ENCODE measurements at regions not wholly inside any gene's neighbourhood (a gene's known extent, or its start where the extent isn't known, plus 50 kb on each side); places are given as distances from the start of the nearest gene placed in this dataset.

GRCh38 chr16:87044829-87045228, 272.4 kb downstream of the C16orf95 start:
- TF ChIP-seq EZH2 (IDR thresholded peaks at IDR 0.05; ENCODE audit: insufficient read depth, poor library complexity, severe bottlenecking): no peak
- no peak for TF ChIP-seq EZH2phosphoT487 (IDR thresholded peaks at IDR 0.05; ENCODE audit: insufficient read depth, low read depth)
- Histone ChIP-seq H3K9me2 (ENCODE audit: insufficient read depth) (no peaks in the 10 kb centered on the region), H2AFZ (no peak overlapping the region), H3K36me3 (ENCODE audit: low read depth) (no peaks in the 10 kb centered on the region), H3K4me1 (ENCODE audit: insufficient read depth) (no peaks in the 10 kb centered on the region), H3K9me3 (ENCODE audit: low read depth) (no peaks in the 10 kb centered on the region), H3K9ac (no peak overlapping the region), H4K20me1 (ENCODE audit: insufficient read depth) (no peaks in the 10 kb centered on the region), H3F3A (ENCODE audit: insufficient read depth) (no peaks in the 10 kb centered on the region), H3K27me3 (replicated peaks; ENCODE audit: insufficient read depth) (peaks cover 70% of the 10 kb centered on the region), H3K27ac (no peak overlapping the region), H3K4me3 (no peak overlapping the region), H3K4me2 (ENCODE audit: unreplicated experiment) (no peak overlapping the region), H3K79me2 (ENCODE audit: insufficient read depth) (no peaks in the 10 kb centered on the region)
- no peak for DNase-seq
- WGBS, 2 experiments (ENCODE audit: low coverage in 1 of 2, low lambda C conversion rate in 2 of 2, missing lambda C conversion rate in 2 of 2): 74 to 76% methylated on average over 10 to 11 of the region's 11 CpGs
- in situ Hi-C loops (cut with MboI): no loop called here

GRCh38 chr16:87045466-87046216, 271.6 kb downstream of the C16orf95 start:
- no peak for DNase-seq
- Histone ChIP-seq H4K20me1 (ENCODE audit: insufficient read depth) (no peaks in the 10 kb centered on the region), H3F3A (ENCODE audit: insufficient read depth) (no peaks in the 10 kb centered on the region), H3K27ac (no peak overlapping the region), H3K4me2 (ENCODE audit: unreplicated experiment) (no peak overlapping the region), H3K9me2 (ENCODE audit: insufficient read depth) (no peaks in the 10 kb centered on the region), H3K9me3 (ENCODE audit: low read depth) (no peaks in the 10 kb centered on the region), H3K36me3 (ENCODE audit: low read depth) (no peaks in the 10 kb centered on the region), H3K4me1 (ENCODE audit: insufficient read depth) (no peaks in the 10 kb centered on the region), H3K79me2 (ENCODE audit: insufficient read depth) (no peaks in the 10 kb centered on the region), H2AFZ (no peak overlapping the region), H3K9ac (no peak overlapping the region), H3K27me3 (replicated peaks; ENCODE audit: insufficient read depth) (peaks cover 70% of the 10 kb centered on the region), H3K4me3 (no peak overlapping the region)
- in situ Hi-C loops (cut with MboI): no loop called here
- TF ChIP-seq EZH2phosphoT487 (IDR thresholded peaks at IDR 0.05; ENCODE audit: insufficient read depth, low read depth) (no peak), EZH2 (IDR thresholded peaks at IDR 0.05; ENCODE audit: insufficient read depth, poor library complexity, severe bottlenecking) (no peak)
- 69 to 73% methylated on average over 24 to 25 of the region's 25 CpGs for WGBS, 2 experiments (ENCODE audit: low coverage in 1 of 2, low lambda C conversion rate in 2 of 2, missing lambda C conversion rate in 2 of 2)

GRCh38 chr16:87046235-87046634, 271.0 kb downstream of the C16orf95 start:
- H3K4me2 ChIP-seq (ENCODE audit: unreplicated experiment): no peak overlapping the region
- no peaks in the 10 kb centered on the region for H4K20me1 ChIP-seq (ENCODE audit: insufficient read depth)
- H3K27ac ChIP-seq: no peak overlapping the region
- no peak overlapping the region for H2AFZ ChIP-seq
- no peaks in the 10 kb centered on the region for H3K36me3 ChIP-seq (ENCODE audit: low read depth)
- TF ChIP-seq EZH2phosphoT487 (IDR thresholded peaks at IDR 0.05; ENCODE audit: insufficient read depth, low read depth) (no peak), EZH2 (IDR thresholded peaks at IDR 0.05; ENCODE audit: insufficient read depth, poor library complexity, severe bottlenecking) (no peak)
- no peak for DNase-seq
- H3K27me3 ChIP-seq (replicated peaks; ENCODE audit: insufficient read depth): peaks cover 72% of the 10 kb centered on the region
- H3K4me1 ChIP-seq (ENCODE audit: insufficient read depth): no peaks in the 10 kb centered on the region
- H3K79me2 ChIP-seq (ENCODE audit: insufficient read depth): no peaks in the 10 kb centered on the region
- no peaks in the 10 kb centered on the region for H3K9me2 ChIP-seq (ENCODE audit: insufficient read depth)
- H3K4me3 ChIP-seq: no peak overlapping the region
- H3F3A ChIP-seq (ENCODE audit: insufficient read depth): no peaks in the 10 kb centered on the region
- 84 to 88% methylated on average over 9 of the region's 9 CpGs for WGBS, 2 experiments (ENCODE audit: low coverage in 1 of 2, low lambda C conversion rate in 2 of 2, missing lambda C conversion rate in 2 of 2)
- in situ Hi-C loops (cut with MboI): no loop called here
- no peak overlapping the region for H3K9ac ChIP-seq
- no peaks in the 10 kb centered on the region for H3K9me3 ChIP-seq (ENCODE audit: low read depth)

- no peak overlapping the region for H3K4me3 ChIP-seq
- H4K20me1 ChIP-seq (ENCODE audit: insufficient read depth): no peaks in the 10 kb centered on the region
- no peaks in the 10 kb centered on the region for H3K4me1 ChIP-seq (ENCODE audit: insufficient read depth)
- TF ChIP-seq EZH2 (IDR thresholded peaks at IDR 0.05; ENCODE audit: insufficient read depth, poor library complexity, severe bottlenecking) (no peak), EZH2phosphoT487 (IDR thresholded peaks at IDR 0.05; ENCODE audit: insufficient read depth, low read depth) (no peak)
- 12 to 17% methylated on average over 13 of the region's 13 CpGs for WGBS, 2 experiments (ENCODE audit: low coverage in 1 of 2, low lambda C conversion rate in 2 of 2, missing lambda C conversion rate in 2 of 2)
- H3K79me2 ChIP-seq (ENCODE audit: insufficient read depth): no peaks in the 10 kb centered on the region
- H3K36me3 ChIP-seq (ENCODE audit: low read depth): no peaks in the 10 kb centered on the region
- no peaks in the 10 kb centered on the region for H3K9me2 ChIP-seq (ENCODE audit: insufficient read depth)
- H3K27ac ChIP-seq: no peak overlapping the region
- H3K4me2 ChIP-seq (ENCODE audit: unreplicated experiment): no peak overlapping the region
- peaks cover 75% of the 10 kb centered on the region for H3K27me3 ChIP-seq (replicated peaks; ENCODE audit: insufficient read depth)
- H3F3A ChIP-seq (ENCODE audit: insufficient read depth): no peaks in the 10 kb centered on the region
- no peak overlapping the region for H2AFZ ChIP-seq
- H3K9me3 ChIP-seq (ENCODE audit: low read depth): no peaks in the 10 kb centered on the region
- in situ Hi-C loops (cut with MboI): no loop called here
- DNase-seq: no peak
- no peak overlapping the region for H3K9ac ChIP-seq
Measured at GRCh38 chr16:87047221-87048037, 269.8 kb downstream of the C16orf95 start.

Data from GM23248 (cell line).